B cell (primary cell): ENCODE measurements at regions not wholly inside any gene's neighbourhood (a gene's known extent, or its start where the extent isn't known, plus 50 kb on each side); places are given as distances from the start of the nearest gene placed in this dataset.

Source experiments
- ATAC-seq: fragments of 200-7000 bp; cut with Tn5 transposase; one replicate; pipeline ENCODE4 v1.10.0; 2021; ENCODE audit warnings: low read depth, mild to moderate bottlenecking, moderate number of reproducible peaks, moderate library complexity
- CTCF ChIA-PET: fragments of 350-600 bp; sonication (Branson Sonifier 250); formaldehyde crosslinking; loops from one replicate; lab custom pipeline; 2021; ENCODE audit warnings: antibody characterized with exemption, inconsistent platforms; lab: Charles Lee
- POLR2A ChIA-PET: fragments of 350-600 bp; sonication (Branson Sonifier 250); formaldehyde crosslinking; loops from one replicate; lab custom pipeline; 2021; ENCODE audit warnings: antibody characterized with exemption; lab: Charles Lee
- DNase-seq: peaks from one replicate; pipeline ENCODE4 v3.0.0; 2013
- H2AFZ ChIP-seq: 2 replicates; pipeline ENCODE4 v1.6.1; 2012; ENCODE audit warnings: mild to moderate bottlenecking, low read depth, low read length; ENCODE audit not compliant: insufficient read depth, poor library complexity, severe bottlenecking
- H3K27ac ChIP-seq, 2 donors: 1 replicate in 1 of 2; 2 replicates in 1 of 2; pipeline ENCODE4 v1.5.1; 2012 to 2013; ENCODE audit warnings: low read length in 2 of 2, mild to moderate bottlenecking in 2 of 2, moderate library complexity in 1 of 2
- H3K27me3 ChIP-seq, 4 experiments: fragments of 200-600 bp in 1 of 4; sonication (generic) in 1 of 4; replicated peaks in 1 of 4; 1 replicate in 2 of 4; 2 replicates in 2 of 4; pipeline versions ENCODE4 v1.6.1 to v1.7.0; 2013 to 2016; ENCODE audit warnings: low read length in 3 of 4, mild to moderate bottlenecking in 2 of 4, mixed read lengths in 1 of 4, moderate library complexity in 1 of 4; ENCODE audit not compliant: insufficient read depth in 4 of 4, control insufficient read depth in 3 of 4; ENCODE audit errors: control extremely low read depth in 1 of 4
- H3K36me3 ChIP-seq, 2 experiments: replicated peaks in 1 of 2; 1 replicate in 1 of 2; 2 replicates in 1 of 2; pipeline versions ENCODE4 v1.6.1 to v1.7.1; 2013; ENCODE audit warnings: low read length in 1 of 2; ENCODE audit not compliant: insufficient read depth in 2 of 2, control insufficient read depth in 1 of 2; ENCODE audit errors: control extremely low read depth in 1 of 2, extremely low read depth in 1 of 2
- H3K4me1 ChIP-seq, 2 donors: fragments of 200-600 bp in 1 of 2; sonication (generic) in 1 of 2; 1 replicate in 1 of 2; 2 replicates in 1 of 2; pipeline versions ENCODE4 v1.5.1 to v1.6.1; 2013 to 2017; ENCODE audit warnings: low read length in 2 of 2; ENCODE audit not compliant: control insufficient read depth in 2 of 2, insufficient read depth in 2 of 2
- H3K4me2 ChIP-seq: replicated peaks from 2 replicates; pipeline ENCODE3; 2012; ENCODE audit warnings: mild to moderate bottlenecking, low read depth, low read length; ENCODE audit not compliant: poor library complexity, severe bottlenecking
- H3K4me3 ChIP-seq, 5 experiments: fragments of 200-600 bp in 1 of 5; sonication (generic) in 1 of 5; 1 replicate in 3 of 5; 2 replicates in 2 of 5; pipeline versions ENCODE4 v1.5.1 to v1.7.0; 2011 to 2016; ENCODE audit warnings: low read length in 4 of 5, mild to moderate bottlenecking in 4 of 5, low read depth in 2 of 5, control low read depth in 1 of 5, moderate library complexity in 1 of 5; ENCODE audit not compliant: insufficient read depth in 1 of 5; ENCODE audit errors: control extremely low read depth in 1 of 5, extremely low read depth in 1 of 5
- H3K79me2 ChIP-seq: fragments of 200-600 bp; sonication (generic); one replicate; pipeline ENCODE4 v1.6.0; 2016; ENCODE audit warnings: low read length; ENCODE audit not compliant: control insufficient read depth, insufficient read depth
- H3K9ac ChIP-seq: fragments of 200-600 bp; sonication (generic); 2 replicates; pipeline ENCODE4 v1.6.1; 2017; ENCODE audit warnings: mild to moderate bottlenecking, low read length, moderate library complexity
- H3K9me3 ChIP-seq, 3 donors: one replicate each; pipeline versions ENCODE4 v1.6.1 to v1.7.1; 2013; ENCODE audit warnings: low read length in 2 of 3; ENCODE audit not compliant: control insufficient read depth in 2 of 3, insufficient read depth in 1 of 3; ENCODE audit errors: control extremely low read depth in 1 of 3
- H4K20me1 ChIP-seq: 2 replicates; pipeline ENCODE4 v1.6.0; 2012; ENCODE audit warnings: mild to moderate bottlenecking, low read length; ENCODE audit not compliant: insufficient read depth, control insufficient read depth, poor library complexity, severe bottlenecking
- H3K27ac Mint-ChIP-seq: one replicate; pipeline ENCODE4 v1.8.0; 2021; ENCODE audit warnings: mixed read lengths
- H3K27me3 Mint-ChIP-seq: one replicate; pipeline ENCODE4 v1.8.0; 2021; ENCODE audit warnings: mixed read lengths
- H3K4me1 Mint-ChIP-seq: one replicate; pipeline ENCODE4 v1.8.0; 2021; ENCODE audit warnings: mixed read lengths
- H3K4me3 Mint-ChIP-seq: one replicate; pipeline ENCODE4 v1.8.0; 2021; ENCODE audit warnings: mixed read lengths
- H3K9me3 Mint-ChIP-seq: one replicate; pipeline ENCODE4 v1.8.0; 2022; ENCODE audit warnings: mixed read lengths; ENCODE audit not compliant: insufficient read depth
- CTCF ChIP-seq: fragments of 200-600 bp; IDR thresholded peaks from one replicate; pipeline ENCODE4 v1.8.0; 2022; ENCODE audit warnings: antibody characterized with exemption, mild to moderate bottlenecking
- EZH2 ChIP-seq: IDR thresholded peaks from 2 replicates; pipeline ENCODE4 v1.6.1; 2012; ENCODE audit warnings: borderline replicate concordance, low read depth, mild to moderate bottlenecking, moderate library complexity, low read length; ENCODE audit not compliant: insufficient read depth, poor library complexity, severe bottlenecking
- WGBS: methylation state at CpG from one replicate; pipeline ENCODE4 v1.1.5; 2013; ENCODE audit warnings: missing lambda C conversion rate; ENCODE audit not compliant: insufficient coverage; 5-methylcytosine and 5-hydroxymethylcytosine counted together
- intact Hi-C: fragments of 100-400 bp; cut with micrococcal nuclease; formaldehyde crosslinking; loops from one replicate; pipeline ENCODE4 v1.10.0; 2022

- no peak for ATAC-seq
- no peak overlapping the region for H3K4me2 ChIP-seq
- H3K27me3 ChIP-seq: no peaks in the 10 kb centered on the region
- no CpG with 5 or more reads among the region's 4 CpGs for WGBS
- H3K4me3 ChIP-seq: no peak overlapping the region
- TF ChIP-seq CTCF (no peak), EZH2 (no peak)
- H3K9me3 Mint-ChIP-seq: no peaks in the 10 kb centered on the region
- ChIA-PET POLR2A (no interaction called here), CTCF (no interaction called here)
- H3K36me3 ChIP-seq: no peaks in the 10 kb centered on the region
- H3K4me1 ChIP-seq: no peaks in the 10 kb centered on the region
- intact Hi-C loops: no loop called here
- H3K79me2 ChIP-seq: no peaks in the 10 kb centered on the region
- H3K27ac Mint-ChIP-seq: no peak overlapping the region
- no peak overlapping the region for H3K27ac ChIP-seq
- no peak overlapping the region for H3K4me3 Mint-ChIP-seq
- H3K9ac ChIP-seq: no peak overlapping the region
- no peak for DNase-seq
- no peaks in the 10 kb centered on the region for H3K4me1 Mint-ChIP-seq
- no peaks in the 10 kb centered on the region for H3K9me3 ChIP-seq
- no peaks in the 10 kb centered on the region for H3K27me3 Mint-ChIP-seq
- no peak overlapping the region for H2AFZ ChIP-seq
- H4K20me1 ChIP-seq: no peaks in the 10 kb centered on the region
These were observed 1835.8 kb upstream of the TENM3 start for GRCh38 chr4:180407275-180407885.

- H3K27ac ChIP-seq: no peak overlapping the region
- H3K36me3 ChIP-seq: no peaks in the 10 kb centered on the region
- no peaks in the 10 kb centered on the region for H3K27me3 ChIP-seq
- H3K4me2 ChIP-seq: no peak overlapping the region
- H2AFZ ChIP-seq: no peak overlapping the region
- TF ChIP-seq EZH2 (no peak), CTCF (no peak)
- Mint-ChIP-seq H3K27me3 (no peaks in the 10 kb centered on the region), H3K27ac (no peak overlapping the region), H3K9me3 (peaks cover 4% of the 10 kb centered on the region), H3K4me3 (no peak overlapping the region), H3K4me1 (no peaks in the 10 kb centered on the region)
- ATAC-seq: no peak
- no peak for DNase-seq
- H3K79me2 ChIP-seq: no peaks in the 10 kb centered on the region
- no peak overlapping the region for H3K4me3 ChIP-seq
- ChIA-PET POLR2A (no interaction called here), CTCF (no interaction called here)
- WGBS: no CpG with 5 or more reads among the region's 6 CpGs
- no peaks in the 10 kb centered on the region for H3K9me3 ChIP-seq
- H3K9ac ChIP-seq: no peak overlapping the region
- H3K4me1 ChIP-seq: peaks cover 8 to 11% of the 10 kb centered on the region in 2 donors
- H4K20me1 ChIP-seq: no peaks in the 10 kb centered on the region
- intact Hi-C loops: no loop called here
These were observed 1824.2 kb upstream of the TENM3 start for GRCh38 chr4:180418819-180419531.
